Small intestine (tissue), 7 donors: ENCODE measurements at regions not wholly inside any gene's neighbourhood (a gene's known extent, or its start where the extent isn't known, plus 50 kb on each side); places are given as distances from the start of the nearest gene placed in this dataset.

Experiments
- DNase-seq, 2 donors: peaks; one replicate each; pipeline versions ENCODE4 v3.0.0 to v3.0.0-alpha.2; 2013
- FAIRE-seq: peaks from 2 replicates; lab custom pipeline; 2012; peaks lifted over from hg19 to GRCh38; lab: Jason Lieb, UNC
- H3K27ac ChIP-seq, 3 donors: one replicate each; pipeline ENCODE4 v1.5.1; 2013; ENCODE audit warnings: low read length in 2 of 3, mild to moderate bottlenecking in 2 of 3, control low read depth in 1 of 3, inconsistent platforms in 1 of 3, low read depth in 1 of 3, moderate library complexity in 1 of 3
- H3K27me3 ChIP-seq, 3 donors: one replicate each; pipeline ENCODE4 v1.6.1; 2013; ENCODE audit warnings: low read length in 3 of 3, inconsistent platforms in 1 of 3; ENCODE audit not compliant: control insufficient read depth in 3 of 3, insufficient read depth in 3 of 3
- H3K36me3 ChIP-seq, 3 donors: one replicate each; pipeline ENCODE4 v1.6.1; 2013; ENCODE audit warnings: low read length in 3 of 3, inconsistent platforms in 1 of 3, low read depth in 1 of 3, mild to moderate bottlenecking in 1 of 3, moderate library complexity in 1 of 3; ENCODE audit not compliant: control insufficient read depth in 3 of 3, insufficient read depth in 2 of 3
- H3K4me1 ChIP-seq, 3 donors: one replicate each; pipeline ENCODE4 v1.6.1; 2013; ENCODE audit warnings: low read length in 2 of 3, inconsistent platforms in 1 of 3, low read depth in 1 of 3, mild to moderate bottlenecking in 1 of 3, moderate library complexity in 1 of 3; ENCODE audit not compliant: control insufficient read depth in 3 of 3, insufficient read depth in 2 of 3
- H3K4me3 ChIP-seq, 3 donors: one replicate each; pipeline ENCODE4 v1.5.1; 2013; ENCODE audit warnings: low read length in 3 of 3, control low read depth in 1 of 3, inconsistent platforms in 1 of 3, low read depth in 1 of 3, mild to moderate bottlenecking in 1 of 3, moderate library complexity in 1 of 3
- H3K9me3 ChIP-seq, 2 donors: one replicate each; pipeline ENCODE4 v1.6.1; 2013; ENCODE audit warnings: low read depth in 1 of 2, low read length in 1 of 2; ENCODE audit not compliant: control insufficient read depth in 2 of 2, insufficient read depth in 1 of 2
- WGBS, 3 donors: extraction: QIAGEN DNeasy Blood & Tissue Kit; methylation state at CpG; one replicate each; pipeline ENCODE4 v1.1.7; 2013; 5-methylcytosine and 5-hydroxymethylcytosine counted together
- donor health status: healthy with polysubstance abuse.
- donor health status: control.
- donor health status: control.
- donor health status: Bipolar disorder and iron deficiency.
- donor health status: healthy.

- Histone ChIP-seq H3K27ac (no peak overlapping the region), H3K4me1 (no peaks in the 10 kb centered on the region), H3K36me3 (no peaks in the 10 kb centered on the region), H3K27me3 (no peaks in the 10 kb centered on the region), H3K4me3 (no peak overlapping the region), H3K9me3 (no peaks in the 10 kb centered on the region)
- 51 to 62% (median 61%) methylated on average over 4 of the region's 4 CpGs for WGBS, 3 donors
- no peak for FAIRE-seq
- no peak for DNase-seq
Observed at GRCh38 chr4:173669460-173670179, 139.6 kb upstream of the HAND2 start.

- FAIRE-seq (no peak), DNase-seq (no peak)
- H3K4me1 ChIP-seq, result no peaks in the 10 kb centered on the region
- no peaks in the 10 kb centered on the region for H3K9me3 ChIP-seq
- H3K4me3 ChIP-seq, result no peak overlapping the region
- H3K27ac ChIP-seq, result no peak overlapping the region
- H3K36me3 ChIP-seq, result no peaks in the 10 kb centered on the region
- H3K27me3 ChIP-seq, result no peaks in the 10 kb centered on the region
Observed at GRCh38 chr4:173661001-173661400, 131.0 kb upstream of the HAND2 start.

- Histone ChIP-seq H3K27ac (no peak overlapping the region), H3K4me3 (no peak overlapping the region), H3K27me3 (no peaks in the 10 kb centered on the region), H3K9me3 (no peaks in the 10 kb centered on the region), H3K4me1 (no peaks in the 10 kb centered on the region), H3K36me3 (no peaks in the 10 kb centered on the region)
- WGBS, 3 donors, result 82 to 90% (median 88%) methylated on average over 4 of the region's 4 CpGs
- DNase-seq (no peak), FAIRE-seq (no peak)
Observed at GRCh38 chr4:173656898-173657297, 126.9 kb upstream of the HAND2 start.

GRCh38 chr4:173652283-173652931, 122.4 kb upstream of the HAND2 start:
- DNase-seq (no peak), FAIRE-seq (no peak)
- H3K36me3 ChIP-seq, result no peaks in the 10 kb centered on the region
- 38 to 42% (median 42%) methylated on average over 6 of the region's 6 CpGs for WGBS, 3 donors
- no peak overlapping the region for H3K4me3 ChIP-seq
- H3K9me3 ChIP-seq, result no peaks in the 10 kb centered on the region
- H3K27ac ChIP-seq, result no peak overlapping the region
- H3K4me1 ChIP-seq, result no peaks in the 10 kb centered on the region
- H3K27me3 ChIP-seq, result no peaks in the 10 kb centered on the region

GRCh38 chr4:173651651-173652282, 121.7 kb upstream of the HAND2 start:
- no peaks in the 10 kb centered on the region for H3K4me1 ChIP-seq
- FAIRE-seq (no peak), DNase-seq (peak in 1 of 2 donors; percentile 1)
- H3K4me3 ChIP-seq, result no peak overlapping the region
- WGBS, 3 donors, result 51 to 71% (median 63%) methylated on average over 7 of the region's 7 CpGs
- no peaks in the 10 kb centered on the region for H3K36me3 ChIP-seq
- no peaks in the 10 kb centered on the region for H3K27me3 ChIP-seq
- H3K27ac ChIP-seq, result no peak overlapping the region
- no peaks in the 10 kb centered on the region for H3K9me3 ChIP-seq

GRCh38 chr4:173647902-173648301, 117.9 kb upstream of the HAND2 start:
- H3K4me1 ChIP-seq, result no peaks in the 10 kb centered on the region
- H3K9me3 ChIP-seq, result no peaks in the 10 kb centered on the region
- H3K4me3 ChIP-seq, result no peak overlapping the region
- no peaks in the 10 kb centered on the region for H3K36me3 ChIP-seq
- no peaks in the 10 kb centered on the region for H3K27me3 ChIP-seq
- no peak for FAIRE-seq
- DNase-seq, result no peak
- no peak overlapping the region for H3K27ac ChIP-seq
- 72 to 84% (median 73%) methylated on average over 4 of the region's 4 CpGs for WGBS, 3 donors

- Histone ChIP-seq H3K9me3 (peaks cover 0 to under 1% of the 10 kb centered on the region in 2 donors), H3K4me3 (no peak overlapping the region), H3K27ac (no peak overlapping the region), H3K27me3 (peaks cover 0 to 1% (median 0%) of the 10 kb centered on the region in 3 donors), H3K4me1 (no peaks in the 10 kb centered on the region), H3K36me3 (no peaks in the 10 kb centered on the region)
- FAIRE-seq, result no peak
- no peak for DNase-seq
- WGBS, 3 donors, result 25 to 36% (median 33%) methylated on average over 3 of the region's 3 CpGs
Observed at GRCh38 chr4:173642509-173642908, 112.5 kb upstream of the HAND2 start.

- Histone ChIP-seq H3K27ac (no peak overlapping the region), H3K4me1 (no peaks in the 10 kb centered on the region), H3K27me3 (peaks cover 0 to 1% (median 0%) of the 10 kb centered on the region in 3 donors), H3K36me3 (no peaks in the 10 kb centered on the region), H3K9me3 (peaks cover 0 to 21% of the 10 kb centered on the region in 2 donors), H3K4me3 (no peak overlapping the region)
- DNase-seq, result no peak
- no peak for FAIRE-seq
Observed at GRCh38 chr4:173635395-173635794, 105.4 kb upstream of the HAND2 start.
